Astrocyte (in vitro differentiated cells and primary cell): ENCODE measurements at regions not wholly inside any gene's neighbourhood (a gene's known extent, or its start where the extent isn't known, plus 50 kb on each side); places are given as distances from the start of the nearest gene placed in this dataset.

Experiments used
- DNase-seq: peaks from one replicate; pipeline ENCODE4 v3.0.0-alpha.2; 2010; ENCODE audit warnings: low read depth
- FAIRE-seq: peaks from 2 replicates; lab custom pipeline; 2011; peaks lifted over from hg19 to GRCh38; lab: Jason Lieb, UNC
- H2AFZ ChIP-seq: 2 replicates; pipeline ENCODE4 v1.6.0; 2012; ENCODE audit warnings: low read depth, low read length, inconsistent platforms
- H3K27ac ChIP-seq: 2 replicates; pipeline ENCODE4 v1.5.1; 2011; ENCODE audit warnings: low read depth, low read length, inconsistent platforms
- H3K27me3 ChIP-seq: 2 replicates; pipeline ENCODE4 v1.6.0; 2011; ENCODE audit warnings: low read length, inconsistent platforms; ENCODE audit not compliant: insufficient read depth
- H3K36me3 ChIP-seq: 2 replicates; pipeline ENCODE4 v1.5.1; 2011; ENCODE audit warnings: low read length, inconsistent platforms; ENCODE audit not compliant: insufficient read depth
- H3K4me1 ChIP-seq: 2 replicates; pipeline ENCODE4 v1.5.1; 2011; ENCODE audit warnings: low read length, inconsistent platforms; ENCODE audit not compliant: insufficient read depth
- H3K4me2 ChIP-seq: 2 replicates; pipeline ENCODE4 v1.6.0; 2012; ENCODE audit warnings: low read length, inconsistent platforms
- H3K4me3 ChIP-seq: 2 replicates; pipeline ENCODE4 v1.5.1; 2011; ENCODE audit warnings: low read depth, mild to moderate bottlenecking, low read length, inconsistent platforms; ENCODE audit not compliant: insufficient read depth
- H3K79me2 ChIP-seq: 2 replicates; pipeline ENCODE4 v1.6.0; 2012; ENCODE audit warnings: mild to moderate bottlenecking, low read length, inconsistent platforms; ENCODE audit not compliant: insufficient read depth
- H3K9ac ChIP-seq: 2 replicates; pipeline ENCODE4 v1.6.0; 2012; ENCODE audit warnings: mild to moderate bottlenecking, low read length, inconsistent platforms
- H3K9me3 ChIP-seq: 2 replicates; pipeline ENCODE4 v1.5.1; 2012; ENCODE audit warnings: low read depth, mild to moderate bottlenecking, low read length, inconsistent platforms; ENCODE audit not compliant: insufficient read depth
- H4K20me1 ChIP-seq: 2 replicates; pipeline ENCODE4 v1.6.0; 2012; ENCODE audit warnings: low read length, inconsistent platforms; ENCODE audit not compliant: insufficient read depth
- H3K27ac Mint-ChIP-seq: one replicate; pipeline ENCODE4 v1.8.0; 2021; ENCODE audit warnings: mild to moderate bottlenecking, mixed read lengths; ENCODE audit not compliant: unreplicated experiment
- H3K27me3 Mint-ChIP-seq: one replicate; pipeline ENCODE4 v1.8.0; 2021; ENCODE audit warnings: low read depth, mixed read lengths; ENCODE audit not compliant: unreplicated experiment
- H3K36me3 Mint-ChIP-seq: one replicate; pipeline ENCODE4 v1.8.0; 2021; ENCODE audit warnings: low read depth, mixed read lengths; ENCODE audit not compliant: unreplicated experiment
- H3K4me1 Mint-ChIP-seq: one replicate; pipeline ENCODE4 v1.8.0; 2021; ENCODE audit warnings: low read depth, mixed read lengths; ENCODE audit not compliant: unreplicated experiment
- H3K4me3 Mint-ChIP-seq: one replicate; pipeline ENCODE4 v1.8.0; 2021; ENCODE audit warnings: mild to moderate bottlenecking, moderate library complexity, mixed read lengths; ENCODE audit not compliant: unreplicated experiment
- H3K9me3 Mint-ChIP-seq: one replicate; pipeline ENCODE4 v1.8.0; 2021; ENCODE audit warnings: mild to moderate bottlenecking, mixed read lengths; ENCODE audit not compliant: unreplicated experiment
- CTCF ChIP-seq: IDR thresholded peaks from 2 replicates; pipeline ENCODE4 v1.5.1; 2011; ENCODE audit warnings: low read depth, mild to moderate bottlenecking, inconsistent platforms, low read length, moderate library complexity; ENCODE audit not compliant: insufficient read depth
- EZH2 ChIP-seq: IDR thresholded peaks from 2 replicates; pipeline ENCODE4 v1.6.1; 2012; ENCODE audit warnings: mild to moderate bottlenecking, low read length, inconsistent platforms; ENCODE audit not compliant: insufficient read depth

- Mint-ChIP-seq H3K27ac (no peak overlapping the region), H3K9me3 (no peaks in the 10 kb centered on the region), H3K36me3 (no peaks in the 10 kb centered on the region), H3K4me1 (no peaks in the 10 kb centered on the region), H3K4me3 (no peak overlapping the region), H3K27me3 (peaks cover 7% of the 10 kb centered on the region)
- no peak overlapping the region for H3K4me2 ChIP-seq
- H3K9ac ChIP-seq = no peak overlapping the region
- no peaks in the 10 kb centered on the region for H3K36me3 ChIP-seq
- no peak overlapping the region for H3K4me3 ChIP-seq
- DNase-seq (no peak), FAIRE-seq (no peak)
- H3K4me1 ChIP-seq = no peaks in the 10 kb centered on the region
- TF ChIP-seq CTCF (no peak), EZH2 (no peak)
- no peak overlapping the region for H2AFZ ChIP-seq
- no peaks in the 10 kb centered on the region for H3K79me2 ChIP-seq
- H3K9me3 ChIP-seq = no peaks in the 10 kb centered on the region
- H3K27ac ChIP-seq = no peak overlapping the region
- H4K20me1 ChIP-seq = no peaks in the 10 kb centered on the region
- H3K27me3 ChIP-seq = no peaks in the 10 kb centered on the region
Measured at GRCh38 chr18:77648411-77648810, 398.8 kb downstream of the GALR1 start.

- Mint-ChIP-seq H3K27ac (no peak overlapping the region), H3K4me1 (no peaks in the 10 kb centered on the region), H3K9me3 (no peaks in the 10 kb centered on the region), H3K27me3 (peaks cover 19% of the 10 kb centered on the region), H3K4me3 (no peak overlapping the region), H3K36me3 (peaks cover 2% of the 10 kb centered on the region)
- Histone ChIP-seq H4K20me1 (no peaks in the 10 kb centered on the region), H3K4me3 (no peak overlapping the region), H3K27me3 (no peaks in the 10 kb centered on the region), H2AFZ (peak overlapping the region; percentile 41), H3K79me2 (no peaks in the 10 kb centered on the region), H3K9me3 (no peaks in the 10 kb centered on the region), H3K9ac (no peak overlapping the region), H3K36me3 (no peaks in the 10 kb centered on the region), H3K27ac (no peak overlapping the region), H3K4me1 (no peaks in the 10 kb centered on the region), H3K4me2 (no peak overlapping the region)
- FAIRE-seq (no peak), DNase-seq (no peak)
- TF ChIP-seq EZH2 (no peak), CTCF (peak; percentile 57)
Measured at GRCh38 chr18:77650799-77651385, 401.2 kb downstream of the GALR1 start.

GRCh38 chr18:77651441-77651840 is 401.8 kb downstream of the GALR1 start:
- Histone ChIP-seq H4K20me1 (no peaks in the 10 kb centered on the region), H3K9me3 (no peaks in the 10 kb centered on the region), H3K4me3 (no peak overlapping the region), H3K36me3 (no peaks in the 10 kb centered on the region), H3K79me2 (no peaks in the 10 kb centered on the region), H3K27ac (no peak overlapping the region), H3K27me3 (no peaks in the 10 kb centered on the region), H3K9ac (no peak overlapping the region), H3K4me2 (no peak overlapping the region), H2AFZ (no peak overlapping the region), H3K4me1 (no peaks in the 10 kb centered on the region)
- H3K4me3 Mint-ChIP-seq = no peak overlapping the region
- no peaks in the 10 kb centered on the region for H3K4me1 Mint-ChIP-seq
- H3K9me3 Mint-ChIP-seq = no peaks in the 10 kb centered on the region
- no peak for TF ChIP-seq EZH2
- TF ChIP-seq CTCF = no peak
- H3K27me3 Mint-ChIP-seq = peaks cover 17% of the 10 kb centered on the region
- no peak overlapping the region for H3K27ac Mint-ChIP-seq
- peaks cover 2% of the 10 kb centered on the region for H3K36me3 Mint-ChIP-seq
- FAIRE-seq (no peak), DNase-seq (no peak)
